HG02763 (cell line): ENCODE measurements at regions not wholly inside any gene's neighbourhood (a gene's known extent, or its start where the extent isn't known, plus 50 kb on each side); places are given as distances from the start of the nearest gene placed in this dataset.

Experiments used
- ATAC-seq: cut with Tn5 transposase; IDR thresholded peaks from one replicate; pipeline ENCODE4 v1.9.1; 2021; ENCODE audit warnings: mild to moderate bottlenecking, moderate library complexity; ENCODE audit not compliant: unreplicated experiment

DNA sequence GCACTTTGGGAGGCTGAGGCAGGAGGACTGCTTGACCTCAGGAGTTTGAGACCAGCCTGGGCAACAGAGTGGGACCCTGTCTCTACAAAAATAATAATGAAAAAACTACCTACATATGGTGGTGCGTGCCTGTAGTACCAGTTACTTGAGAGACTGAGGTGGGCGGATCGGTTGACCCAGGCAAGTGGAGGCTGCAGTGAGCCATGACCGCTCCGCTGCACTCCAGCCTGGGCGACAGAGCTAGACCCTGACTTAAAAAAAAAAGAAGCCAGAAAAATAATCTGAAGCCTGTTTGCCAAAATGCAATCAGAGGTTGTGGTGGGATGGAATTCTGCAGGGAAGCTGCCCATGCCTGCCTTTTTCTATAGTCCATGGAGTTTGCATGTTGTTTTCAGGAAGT, 50.4 kb upstream of the GGTA1 start:
- ATAC-seq = no peak

GRCh38 chr9:121550569-121551512, 51.2 kb upstream of the GGTA1 start:
- peak; percentile 51 for ATAC-seq

DNA sequence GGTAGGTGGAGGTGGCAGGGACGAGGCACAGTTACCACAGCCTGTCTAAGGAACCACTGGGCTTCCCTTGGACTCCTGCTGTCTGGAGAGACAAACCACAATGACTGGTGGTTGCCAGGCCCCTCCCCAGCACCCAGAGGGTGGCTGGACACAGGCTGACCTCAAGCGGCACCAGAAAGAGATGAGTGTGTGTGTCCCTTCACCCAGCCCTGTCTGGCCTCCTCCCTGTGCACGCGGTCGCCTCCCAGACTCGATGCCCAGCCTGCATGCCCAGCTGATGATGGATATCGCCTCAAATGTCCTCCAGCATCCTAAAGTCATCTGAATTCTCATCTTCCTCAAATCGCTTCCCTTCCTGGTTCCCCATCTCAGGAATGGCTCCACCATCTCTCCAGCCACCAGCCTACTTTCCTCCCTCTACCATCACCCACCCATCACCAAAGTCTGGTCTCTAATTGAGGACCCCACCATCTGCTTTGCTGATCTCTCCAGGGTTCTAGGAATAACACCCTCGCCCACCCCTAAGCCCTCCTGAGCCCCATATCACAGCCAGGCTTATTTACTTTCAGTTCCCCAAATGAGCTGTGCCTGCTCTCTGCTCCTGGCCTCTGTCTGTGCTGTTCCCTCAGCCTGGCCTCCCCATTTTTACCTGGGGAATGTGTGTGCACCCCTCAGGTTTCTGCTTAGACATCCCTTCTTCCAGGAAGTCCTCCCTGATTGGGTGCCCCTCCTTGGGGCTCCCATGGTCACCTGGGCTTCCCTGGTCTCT, 52.5 kb upstream of the GGTA1 start:
- no peak for ATAC-seq

- ATAC-seq = no peak
These were observed 56.4 kb upstream of the GGTA1 start for GRCh38 chr9:121556082-121556481.

GRCh38 chr9:121556580-121556979, 56.9 kb upstream of the GGTA1 start:
- no peak for ATAC-seq

- no peak for ATAC-seq
These were observed 58.2 kb upstream of the GGTA1 start for GRCh38 chr9:121557581-121558447.

GRCh38 chr9:121558473-121558872, 58.8 kb upstream of the GGTA1 start:
- no peak for ATAC-seq

- ATAC-seq = no peak
These were observed 59.5 kb upstream of the GGTA1 start for GRCh38 chr9:121559183-121559582.

DNA sequence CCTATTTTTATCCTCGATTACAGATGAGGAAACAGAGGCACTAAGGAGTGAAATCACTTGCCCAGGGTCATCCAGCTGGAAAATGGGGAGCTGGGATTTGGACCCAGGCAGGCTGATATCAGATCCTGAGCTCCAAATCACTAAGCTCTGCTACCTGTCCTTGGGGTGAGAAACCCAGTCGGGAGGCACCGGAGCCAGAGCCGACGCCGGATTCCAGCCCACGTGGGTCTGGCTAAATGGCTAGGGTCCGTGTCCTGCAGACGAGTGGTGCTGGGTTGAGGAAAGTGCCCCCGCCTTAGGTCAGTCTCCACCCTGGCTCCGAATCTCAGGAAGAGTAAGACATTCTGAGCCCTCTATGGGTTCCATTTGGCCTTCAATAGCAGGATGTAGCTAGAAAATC, 61.3 kb upstream of the GGTA1 start:
- no peak for ATAC-seq

DNA sequence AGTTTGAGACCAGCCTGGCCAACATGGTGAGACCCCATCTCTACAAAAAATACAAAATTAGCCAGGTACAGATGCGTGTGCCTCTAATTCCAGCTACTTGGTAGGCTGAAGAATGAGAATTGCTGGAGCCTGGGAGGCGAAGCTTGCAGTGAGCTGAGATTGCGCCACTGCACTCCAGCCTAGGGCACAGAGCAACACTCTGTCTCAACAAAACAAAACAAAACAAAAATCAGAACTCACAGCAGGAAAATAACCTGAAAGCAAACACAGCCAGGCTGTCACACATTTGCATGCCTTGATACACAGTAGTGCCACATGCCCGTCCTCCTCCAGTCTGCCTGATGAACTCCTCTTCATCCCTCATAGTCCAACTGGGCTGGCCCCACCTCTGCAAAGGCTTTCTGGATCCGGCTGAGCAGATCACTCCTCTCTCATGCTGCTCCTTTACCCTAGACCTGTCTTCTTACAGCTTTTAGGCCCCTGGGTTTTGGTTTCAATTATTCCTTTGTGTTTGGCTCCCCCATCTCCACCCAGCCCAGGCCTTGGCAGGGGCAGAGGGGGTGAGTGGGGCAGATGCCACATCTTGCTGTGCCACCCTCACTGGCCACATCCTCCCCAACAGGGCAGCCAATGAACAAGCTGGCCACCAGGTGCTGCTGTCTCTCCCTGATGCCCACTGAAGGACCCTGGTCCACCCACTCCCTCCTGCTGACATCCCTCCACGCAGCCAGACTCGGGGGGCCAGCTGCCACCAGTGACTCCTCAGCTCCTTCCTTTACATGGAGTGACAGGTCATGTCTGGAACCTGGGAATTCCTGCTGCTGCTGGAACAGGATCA, 62.0 kb upstream of the GGTA1 start:
- no peak for ATAC-seq

GRCh38 chr9:121562301-121562700, 62.7 kb upstream of the GGTA1 start:
- no peak for ATAC-seq

DNA sequence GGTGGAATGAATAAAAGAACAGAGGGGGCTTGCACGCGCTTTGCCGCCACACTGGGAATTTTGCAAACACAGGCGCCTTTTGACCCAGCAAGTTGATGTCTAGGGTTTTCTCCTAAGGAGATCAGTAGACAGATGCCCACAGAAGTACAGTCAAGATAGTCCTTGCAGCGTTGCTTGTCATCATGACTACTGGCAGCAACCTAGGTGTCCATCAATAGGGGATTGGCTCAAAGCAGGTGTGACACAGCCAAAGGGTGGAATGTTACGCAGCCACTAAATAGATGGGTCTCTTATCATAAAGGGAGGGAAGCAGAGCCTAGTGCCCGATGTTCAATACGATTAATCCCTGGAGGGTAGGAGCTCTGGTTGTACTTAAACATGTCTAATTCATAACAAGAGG, 63.8 kb upstream of the GGTA1 start:
- no peak for ATAC-seq

DNA sequence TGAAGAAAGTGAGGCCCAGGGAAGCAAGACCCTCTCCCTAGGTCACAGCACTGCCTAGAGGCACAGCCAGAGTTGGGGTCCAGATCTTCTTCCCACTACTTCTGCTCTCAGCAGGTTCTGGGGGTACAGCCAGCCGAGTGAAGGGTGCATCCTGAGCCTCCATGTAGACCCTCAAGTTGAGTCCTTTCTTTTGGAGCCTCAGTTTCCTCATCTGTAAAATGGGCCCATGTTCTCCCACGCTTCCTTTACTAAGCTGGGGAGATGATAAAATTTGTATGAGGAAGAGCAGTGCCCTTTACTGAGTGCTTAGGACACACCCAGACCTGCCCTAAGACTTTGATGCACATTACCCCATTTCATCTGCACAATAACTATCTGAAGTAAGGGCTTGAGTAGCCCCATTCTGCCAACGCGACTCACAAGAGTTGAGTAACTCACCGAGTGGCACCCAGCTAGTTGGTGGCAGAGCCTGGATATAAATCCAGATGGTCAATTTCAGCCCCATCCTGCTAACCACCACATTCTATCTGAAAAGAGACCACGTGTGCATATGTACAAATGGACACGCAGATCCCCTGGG, 64.3 kb upstream of the GGTA1 start:
- ATAC-seq = no peak

- no peak for ATAC-seq
These were observed 65.0 kb upstream of the GGTA1 start for GRCh38 chr9:121564504-121565260.

DNA sequence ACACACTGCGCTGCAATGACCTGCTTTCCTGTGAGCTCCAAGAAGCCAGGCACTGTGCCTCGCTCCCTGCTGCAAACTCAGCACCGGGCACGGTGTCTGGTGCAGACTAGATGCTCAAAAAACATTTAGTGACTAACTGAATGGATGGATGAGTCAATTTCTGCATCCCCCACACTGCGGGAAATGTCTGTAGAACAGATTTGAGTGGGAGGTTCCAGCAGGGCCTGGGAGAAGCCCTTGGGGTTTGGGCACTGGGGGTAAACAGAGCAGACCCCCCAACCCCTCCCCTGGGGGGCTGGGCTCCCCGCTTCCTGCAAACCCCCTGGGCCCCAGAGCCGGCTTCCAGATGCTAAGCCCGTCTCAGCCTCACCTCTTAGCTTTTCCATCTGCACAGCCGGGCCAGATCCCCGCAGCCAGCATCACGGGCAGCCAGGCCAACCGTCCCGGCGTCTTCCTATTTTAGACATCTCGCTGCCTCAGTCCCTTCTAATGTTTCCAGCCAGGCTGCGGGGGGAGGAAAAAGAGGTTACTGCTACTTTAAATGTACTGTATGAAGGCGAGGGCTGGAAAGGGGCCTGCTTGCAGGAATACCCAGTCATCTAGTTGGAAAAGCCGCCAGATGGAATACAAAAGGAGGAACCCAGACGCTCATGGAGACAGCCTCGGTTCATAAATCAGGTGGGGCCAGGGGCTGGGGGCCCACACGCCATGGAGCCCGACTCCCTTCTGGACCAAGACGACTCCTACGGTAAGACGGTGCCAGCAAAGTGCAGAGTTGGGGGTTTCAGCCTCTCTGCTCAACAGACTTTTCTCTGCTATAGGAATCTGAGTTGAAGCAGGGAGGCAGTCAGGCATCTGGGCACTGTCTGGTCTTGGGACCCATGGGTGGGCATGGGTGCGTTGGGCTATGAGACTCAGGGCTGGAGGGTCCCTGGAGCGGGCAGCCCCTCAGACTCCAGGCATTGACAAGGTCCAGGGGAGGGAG, 67.1 kb upstream of the GGTA1 start:
- no peak for ATAC-seq

DNA sequence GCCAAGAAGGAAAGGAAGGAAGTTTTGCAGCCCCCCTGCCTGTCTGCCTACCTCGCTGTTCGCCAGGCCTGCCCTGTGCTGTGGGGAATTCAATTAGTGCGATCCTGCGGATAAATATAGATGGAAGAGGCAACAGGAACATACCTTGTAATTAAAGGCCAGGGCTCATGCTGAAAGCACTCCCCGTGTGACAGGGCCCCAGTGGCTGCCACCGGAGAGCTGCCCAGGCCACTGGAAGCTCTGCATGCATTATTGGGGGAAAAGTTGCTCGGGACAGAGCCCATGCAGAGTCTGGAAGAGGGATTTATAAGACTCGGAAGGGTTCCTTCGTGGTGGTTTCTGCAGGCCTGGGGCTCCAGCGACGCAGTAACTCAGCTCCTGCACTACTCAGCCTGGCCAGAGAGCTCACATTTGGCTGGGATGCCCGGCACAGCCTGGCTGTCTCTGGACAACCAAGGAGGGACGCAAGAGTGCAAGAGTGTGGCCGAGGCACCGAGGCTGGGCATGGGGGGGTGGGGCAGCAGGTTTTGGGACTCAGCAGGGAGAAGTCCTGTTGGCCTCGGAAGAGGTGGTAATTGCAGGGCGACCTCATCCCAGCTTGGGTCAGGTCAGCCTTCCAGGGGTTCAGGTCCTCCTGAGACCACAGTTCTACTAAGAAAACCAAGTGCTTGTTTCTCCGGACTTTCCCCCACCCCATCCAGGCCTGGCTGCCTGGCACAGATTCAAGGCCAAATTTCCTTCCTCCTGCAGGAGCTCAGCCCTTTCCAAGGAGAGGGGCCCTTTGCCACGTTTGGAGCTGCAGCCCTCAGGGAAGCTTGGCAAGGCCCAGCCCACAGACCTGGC, 68.1 kb upstream of the GGTA1 start:
- ATAC-seq = no peak
